ENCODE measurements at regions not wholly inside any gene's neighbourhood (a gene's known extent, or its start where the extent isn't known, plus 50 kb on each side); places are given as distances from the start of the nearest gene placed in this dataset.

- H3K36me3 Mint-ChIP-seq, result 0 out of 2 replicates have a peak, but pooled peaks cover 3% of the 10 kb centered on the region
- POLR2A ChIA-PET, result interaction anchor here (0.6 kb wide), 1 partner anchor 149 kb away, joined by 3 read pairs; no protein-coding TSS in a partner anchor
- CTCF ChIA-PET, result interaction anchor here (0.7 kb wide), 1 partner anchor 79 kb away, joined by 4 read pairs; no protein-coding TSS in a partner anchor
- no peak for TF ChIP-seq NR1H2 (CRISPR knock-in tag; IDR thresholded peaks at IDR 0.05)
- TF ChIP-seq TEAD1 (CRISPR knock-in tag; IDR thresholded peaks at IDR 0.05), result peak; percentile 50; the same call in 1 of the 2 replicates
- H3K4me1 Mint-ChIP-seq, result peaks cover 23% of the 10 kb centered on the region
- no peak overlapping the region for H3K4me3 Mint-ChIP-seq
- H3K27me3 Mint-ChIP-seq (ENCODE audit: low read depth), result no peaks in the 10 kb centered on the region
- peak; percentile 96 for ATAC-seq
- H3K27ac Mint-ChIP-seq, result peak overlapping the region; percentile 79; the same call in 1 of the 2 replicates
- peak; percentile 12 for DNase-seq (ENCODE audit: low spot score)
- peaks cover 4% of the 10 kb centered on the region for H3K9me3 Mint-ChIP-seq
These were observed 108.4 kb upstream of the ATXN3L start for GRCh38 chrX:13428053-13428786.

GRCh38 chrX:13427441-13428052, 107.7 kb upstream of the ATXN3L start:
- Mint-ChIP-seq H3K27me3 (ENCODE audit: low read depth) (no peaks in the 10 kb centered on the region), H3K9me3 (no peaks in the 10 kb centered on the region), H3K4me3 (no peak overlapping the region), H3K4me1 (peaks cover 27% of the 10 kb centered on the region), H3K27ac (peak overlapping the region; percentile 30; the same call in 1 of the 2 replicates), H3K36me3 (no peaks in the 10 kb centered on the region)
- ChIA-PET CTCF (interaction anchor here (0.5 kb wide), 1 partner anchor 78 kb away, joined by 4 read pairs; no protein-coding TSS in a partner anchor), POLR2A (interaction anchor here (0.6 kb wide), 1 partner anchor 148 kb away, joined by 3 read pairs; no protein-coding TSS in a partner anchor)
- no peak for ATAC-seq
- TF ChIP-seq ZNF396 (CRISPR knock-in tag; IDR thresholded peaks at IDR 0.05; ENCODE audit: borderline replicate concordance) (no peak), ZNF423 (CRISPR knock-in tag; IDR thresholded peaks at IDR 0.05) (0 out of 2 replicates have a peak, but pooled peaks have one; percentile 44), IRF1 (CRISPR knock-in tag; IDR thresholded peaks at IDR 0.05) (no peak)
- no peak for DNase-seq (ENCODE audit: low spot score)

- TF ChIP-seq TEAD1 (CRISPR knock-in tag; IDR thresholded peaks at IDR 0.05) (no peak), ZBTB21 (CRISPR knock-in tag; IDR thresholded peaks at IDR 0.05; ENCODE audit: borderline replicate concordance) (no peak), USF1 (CRISPR knock-in tag; IDR thresholded peaks at IDR 0.05) (no peak), USF2 (CRISPR knock-in tag; IDR thresholded peaks at IDR 0.05) (no peak), SMAD4 (CRISPR knock-in tag; IDR thresholded peaks at IDR 0.05) (no peak), HMGXB4 (CRISPR knock-in tag; IDR thresholded peaks at IDR 0.05) (no peak), GRHL2 (CRISPR knock-in tag; IDR thresholded peaks at IDR 0.05; ENCODE audit: insufficient replicate concordance, severe bottlenecking) (no peak), ESRRA (CRISPR knock-in tag; IDR thresholded peaks at IDR 0.05; ENCODE audit: borderline replicate concordance) (no peak), ZNF416 (CRISPR knock-in tag; IDR thresholded peaks at IDR 0.05) (no peak), FOXJ3 (CRISPR knock-in tag; IDR thresholded peaks at IDR 0.05; ENCODE audit: borderline replicate concordance) (no peak), ZNF317 (CRISPR knock-in tag; IDR thresholded peaks at IDR 0.05; ENCODE audit: borderline replicate concordance, low read depth) (no peak), ATF6 (CRISPR knock-in tag; IDR thresholded peaks at IDR 0.05) (no peak), MYBL2 (CRISPR knock-in tag; IDR thresholded peaks at IDR 0.05) (no peak), JUN (CRISPR knock-in tag; IDR thresholded peaks at IDR 0.05) (no peak), MXD4 (CRISPR knock-in tag; IDR thresholded peaks at IDR 0.05; ENCODE audit: borderline replicate concordance) (no peak)
- ChIA-PET CTCF (no interaction called here), POLR2A (no interaction called here)
- peaks cover 27% of the 10 kb centered on the region for H3K4me1 Mint-ChIP-seq
- H3K4me3 Mint-ChIP-seq, result no peak overlapping the region
- H3K27me3 Mint-ChIP-seq (ENCODE audit: low read depth), result no peaks in the 10 kb centered on the region; the same call in 1 of the 2 replicates
- DNase-seq (ENCODE audit: low spot score) (no peak), ATAC-seq (no peak)
- H3K9me3 Mint-ChIP-seq, result peaks cover 3% of the 10 kb centered on the region; the same call in 1 of the 2 replicates
- no peak overlapping the region for H3K27ac Mint-ChIP-seq
- H3K36me3 Mint-ChIP-seq, result no peaks in the 10 kb centered on the region
These were observed 100.8 kb upstream of the ATXN3L start for GRCh38 chrX:13420545-13421183.
